ENCODE measurements at regions not wholly inside any gene's neighbourhood (a gene's known extent, or its start where the extent isn't known, plus 50 kb on each side); places are given as distances from the start of the nearest gene placed in this dataset.

- TF ChIP-seq ZNF462 (CRISPR knock-in tag; IDR thresholded peaks at IDR 0.05): no peak
- no peak for TF ChIP-seq REST (IDR thresholded peaks at IDR 0.05; ENCODE audit: unreplicated experiment)
- no peak for TF ChIP-seq JUNB (IDR thresholded peaks at IDR 0.05; ENCODE audit: unreplicated experiment)
- TF ChIP-seq ZNF331 (CRISPR knock-in tag; IDR thresholded peaks at IDR 0.05; ENCODE audit: low read depth): no peak
These were observed 683.1 kb downstream of the LTN1 start (continued) for GRCh38 chr21:28309596-28309995.

- H3K27me3 Mint-ChIP-seq (ENCODE audit: insufficient read depth, low read depth, poor library complexity): no peaks in the 10 kb centered on the region
- 0 out of 2 replicates have a peak, but pooled peaks cover 5% of the 10 kb centered on the region for H3K9me2 ChIP-seq (ENCODE audit: insufficient read depth)
- H3K79me2 ChIP-seq (replicated peaks; ENCODE audit: insufficient read depth): no peaks in the 10 kb centered on the region
- no peaks in the 10 kb centered on the region for H4K20me1 ChIP-seq (replicated peaks; ENCODE audit: insufficient read depth)
- no peak overlapping the region for H3K27ac Mint-ChIP-seq
- H3K4me3 ChIP-seq: no peak overlapping the region
- no peak overlapping the region for H3K4me3 Mint-ChIP-seq
- H3K36me3 Mint-ChIP-seq (ENCODE audit: low read depth): peaks cover 6% of the 10 kb centered on the region
- H3K36me3 ChIP-seq (ENCODE audit: insufficient read depth): no peaks in the 10 kb centered on the region
- no peak for ATAC-seq
- DNase-seq (ENCODE audit: low spot score): no peak
- 0 out of 2 replicates have a peak, but pooled peaks cover 4% of the 10 kb centered on the region for H3K4me1 ChIP-seq (ENCODE audit: insufficient read depth)
- H3K27me3 ChIP-seq (ENCODE audit: insufficient read depth): no peaks in the 10 kb centered on the region
- H3K9me3 Mint-ChIP-seq: peaks cover 10% of the 10 kb centered on the region
- peaks cover 13% of the 10 kb centered on the region for H3K4me1 Mint-ChIP-seq
- H3F3A ChIP-seq (replicated peaks; ENCODE audit: low read depth): no peaks in the 10 kb centered on the region
- H3K27ac ChIP-seq (ENCODE audit: low read depth): no peak overlapping the region
- no peak overlapping the region for H2AFZ ChIP-seq
- no peak overlapping the region for H3K4me2 ChIP-seq
- TF ChIP-seq ZNF462 (CRISPR knock-in tag; IDR thresholded peaks at IDR 0.05) (no peak), NANOG (IDR thresholded peaks at IDR 0.05; ENCODE audit: borderline replicate concordance) (no peak), EZH2phosphoT487 (IDR thresholded peaks at IDR 0.05; ENCODE audit: unreplicated experiment) (no peak)
These were observed 684.2 kb downstream of the LTN1 start for GRCh38 chr21:28308516-28308915.

All from GM23338 (cell line).